Progenitor cell of endocrine pancreas (in vitro differentiated cells): ENCODE measurements at regions not wholly inside any gene's neighbourhood (a gene's known extent, or its start where the extent isn't known, plus 50 kb on each side); places are given as distances from the start of the nearest gene placed in this dataset.

ENCODE experiments used
- DNase-seq: peaks from one replicate; pipeline ENCODE4 v3.0.0; 2021; ENCODE audit warnings: low spot score; ENCODE audit not compliant: unreplicated experiment
- H3K27ac Mint-ChIP-seq: 2 replicates; pipeline ENCODE4 v1.8.0; 2021; ENCODE audit warnings: mild to moderate bottlenecking, moderate library complexity, mixed read lengths
- H3K27me3 Mint-ChIP-seq: 2 replicates; pipeline ENCODE4 v1.8.0; 2021; ENCODE audit warnings: mixed read lengths
- H3K36me3 Mint-ChIP-seq: 2 replicates; pipeline ENCODE4 v1.8.0; 2022; ENCODE audit warnings: mixed read lengths; ENCODE audit not compliant: insufficient read depth
- H3K4me1 Mint-ChIP-seq: 2 replicates; pipeline ENCODE4 v1.8.0; 2021; ENCODE audit warnings: low read depth, mixed read lengths
- H3K4me3 Mint-ChIP-seq: 2 replicates; pipeline ENCODE4 v1.8.0; 2021; ENCODE audit warnings: low read depth, mild to moderate bottlenecking, moderate library complexity, mixed read lengths
- H3K9me3 Mint-ChIP-seq: 2 replicates; pipeline ENCODE4 v1.8.0; 2021; ENCODE audit warnings: low read depth, mixed read lengths
- TF ChIP-seq, protein P1 (sequence below): fragments of 200-600 bp; sonication (generic); IDR thresholded peaks from one replicate; pipeline ENCODE4 v1.5.0; 2021; ENCODE audit warnings: antibody characterized with exemption, mild to moderate bottlenecking; ENCODE audit not compliant: unreplicated experiment

GRCh38 chr3:171972871-171973348 is 66.5 kb upstream of the FNDC3B start:
- TF ChIP-seq, protein P1, sequence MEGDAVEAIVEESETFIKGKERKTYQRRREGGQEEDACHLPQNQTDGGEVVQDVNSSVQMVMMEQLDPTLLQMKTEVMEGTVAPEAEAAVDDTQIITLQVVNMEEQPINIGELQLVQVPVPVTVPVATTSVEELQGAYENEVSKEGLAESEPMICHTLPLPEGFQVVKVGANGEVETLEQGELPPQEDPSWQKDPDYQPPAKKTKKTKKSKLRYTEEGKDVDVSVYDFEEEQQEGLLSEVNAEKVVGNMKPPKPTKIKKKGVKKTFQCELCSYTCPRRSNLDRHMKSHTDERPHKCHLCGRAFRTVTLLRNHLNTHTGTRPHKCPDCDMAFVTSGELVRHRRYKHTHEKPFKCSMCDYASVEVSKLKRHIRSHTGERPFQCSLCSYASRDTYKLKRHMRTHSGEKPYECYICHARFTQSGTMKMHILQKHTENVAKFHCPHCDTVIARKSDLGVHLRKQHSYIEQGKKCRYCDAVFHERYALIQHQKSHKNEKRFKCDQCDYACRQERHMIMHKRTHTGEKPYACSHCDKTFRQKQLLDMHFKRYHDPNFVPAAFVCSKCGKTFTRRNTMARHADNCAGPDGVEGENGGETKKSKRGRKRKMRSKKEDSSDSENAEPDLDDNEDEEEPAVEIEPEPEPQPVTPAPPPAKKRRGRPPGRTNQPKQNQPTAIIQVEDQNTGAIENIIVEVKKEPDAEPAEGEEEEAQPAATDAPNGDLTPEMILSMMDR = no peak
- Mint-ChIP-seq H3K9me3 (peaks cover 5% of the 10 kb centered on the region), H3K36me3 (no peaks in the 10 kb centered on the region), H3K4me3 (no peak overlapping the region), H3K4me1 (peaks cover 5% of the 10 kb centered on the region), H3K27ac (no peak overlapping the region), H3K27me3 (no peaks in the 10 kb centered on the region)
- no peak for DNase-seq

- H3K9me3 Mint-ChIP-seq = no peaks in the 10 kb centered on the region
- no peaks in the 10 kb centered on the region for H3K27me3 Mint-ChIP-seq
- no peak for DNase-seq
- no peaks in the 10 kb centered on the region for H3K36me3 Mint-ChIP-seq
- H3K27ac Mint-ChIP-seq = no peak overlapping the region
- H3K4me3 Mint-ChIP-seq = no peak overlapping the region
- TF ChIP-seq, protein P1 = no peak
- peaks cover 2% of the 10 kb centered on the region for H3K4me1 Mint-ChIP-seq
Observed at GRCh38 chr3:171974986-171975837, 64.2 kb upstream of the FNDC3B start.

GRCh38 chr3:171976526-171976925 is 62.9 kb upstream of the FNDC3B start:
- H3K27me3 Mint-ChIP-seq = no peaks in the 10 kb centered on the region
- H3K27ac Mint-ChIP-seq = no peak overlapping the region
- DNase-seq = no peak
- peaks cover 10% of the 10 kb centered on the region for H3K4me1 Mint-ChIP-seq
- TF ChIP-seq, protein P1 = no peak
- no peak overlapping the region for H3K4me3 Mint-ChIP-seq
- H3K36me3 Mint-ChIP-seq = no peaks in the 10 kb centered on the region
- no peaks in the 10 kb centered on the region for H3K9me3 Mint-ChIP-seq

DNA sequence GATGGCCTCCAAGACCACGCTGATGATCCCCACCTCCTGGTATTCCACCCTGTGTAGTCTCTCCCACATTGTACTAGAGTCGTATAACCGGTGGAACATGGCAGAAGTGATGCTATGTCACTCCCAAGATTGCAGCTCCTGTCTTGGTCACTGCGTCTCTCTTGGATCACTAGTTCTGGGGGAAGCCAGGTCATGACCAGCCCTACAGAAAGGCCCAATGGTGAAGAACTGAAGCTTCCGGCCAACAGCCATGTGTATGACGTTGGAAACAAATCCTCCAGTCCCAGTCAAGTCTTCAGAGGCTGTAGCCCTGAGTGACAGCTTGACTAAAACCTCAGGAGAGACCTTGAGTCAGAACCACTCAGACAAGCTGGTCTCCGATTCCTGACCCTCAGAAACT is 61.9 kb upstream of the FNDC3B start:
- H3K27ac Mint-ChIP-seq = no peak overlapping the region
- TF ChIP-seq, protein P1 = no peak
- H3K9me3 Mint-ChIP-seq = no peaks in the 10 kb centered on the region

GRCh38 chr3:171977860-171978259 is 61.5 kb upstream of the FNDC3B start:
- Mint-ChIP-seq H3K4me3 (no peak overlapping the region), H3K27ac (no peak overlapping the region), H3K36me3 (no peaks in the 10 kb centered on the region), H3K9me3 (no peaks in the 10 kb centered on the region), H3K27me3 (no peaks in the 10 kb centered on the region), H3K4me1 (peaks cover 10% of the 10 kb centered on the region)
- DNase-seq = no peak
- TF ChIP-seq, protein P1 = no peak

More for the DNA sequence above, 61.9 kb upstream of the FNDC3B start:
- peaks cover 10% of the 10 kb centered on the region for H3K4me1 Mint-ChIP-seq
- H3K4me3 Mint-ChIP-seq = no peak overlapping the region
- H3K36me3 Mint-ChIP-seq = no peaks in the 10 kb centered on the region
- DNase-seq = no peak
- no peaks in the 10 kb centered on the region for H3K27me3 Mint-ChIP-seq
